Colonic mucosa (tissue), 4 donors: ENCODE measurements at regions not wholly inside any gene's neighbourhood (a gene's known extent, or its start where the extent isn't known, plus 50 kb on each side); places are given as distances from the start of the nearest gene placed in this dataset.

Source experiments
- DNase-seq: peaks from one replicate; pipeline ENCODE4 v3.0.0-alpha.2; 2020
- H3K27ac ChIP-seq: fragments of 200-600 bp; one replicate; pipeline ENCODE4 v1.8.0; 2021
- H3K27me3 ChIP-seq: fragments of 200-600 bp; one replicate; pipeline ENCODE4 v1.8.0; 2021
- H3K36me3 ChIP-seq: fragments of 200-600 bp; one replicate; pipeline ENCODE4 v1.8.0; 2021
- H3K4me1 ChIP-seq: fragments of 200-600 bp; one replicate; pipeline ENCODE4 v1.8.0; 2021; ENCODE audit warnings: mild to moderate bottlenecking
- H3K4me3 ChIP-seq: fragments of 200-600 bp; one replicate; pipeline ENCODE4 v1.8.0; 2021
- H3K9ac ChIP-seq, 2 donors: one replicate each; pipeline ENCODE4 v1.7.0; 2013; ENCODE audit warnings: control low read depth in 2 of 2, low read depth in 2 of 2, low read length in 2 of 2
- H3K9me3 ChIP-seq: fragments of 200-600 bp; one replicate; pipeline ENCODE4 v1.8.0; 2021
- CTCF ChIP-seq: fragments of 200-600 bp; IDR thresholded peaks from one replicate; pipeline ENCODE4 v1.8.0; 2022; ENCODE audit warnings: antibody characterized with exemption, mild to moderate bottlenecking
- intact Hi-C: fragments of 100-400 bp; cut with DNase I; formaldehyde crosslinking; loops from one replicate; pipeline ENCODE4 v1.14.1; 2022
- donor health status: healthy.
- donor health status: DM: no; HTN: no; CAD: no.
- donor health status: DM: no; HTN: no; CAD: no.

- intact Hi-C loops = no loop called here
- H3K27ac ChIP-seq = no peak overlapping the region
Measured at GRCh38 chr18:56402872-56403516, 235.4 kb downstream of the TXNL1 start.

GRCh38 chr18:56393870-56394269, 244.5 kb downstream of the TXNL1 start:
- H3K4me3 ChIP-seq = no peak overlapping the region
- no peak overlapping the region for H3K9ac ChIP-seq
- no peak overlapping the region for H3K27ac ChIP-seq
- no peaks in the 10 kb centered on the region for H3K27me3 ChIP-seq
- H3K4me1 ChIP-seq = no peaks in the 10 kb centered on the region
- no peaks in the 10 kb centered on the region for H3K9me3 ChIP-seq
- intact Hi-C loops = no loop called here
- H3K36me3 ChIP-seq = no peaks in the 10 kb centered on the region
- DNase-seq = no peak
- TF ChIP-seq CTCF = no peak

More at GRCh38 chr18:56402872-56403516, 235.4 kb downstream of the TXNL1 start:
- Histone ChIP-seq H3K27me3 (no peaks in the 10 kb centered on the region), H3K9me3 (no peaks in the 10 kb centered on the region), H3K4me3 (no peak overlapping the region), H3K36me3 (no peaks in the 10 kb centered on the region), H3K9ac (no peak overlapping the region), H3K4me1 (no peaks in the 10 kb centered on the region)
- no peak for TF ChIP-seq CTCF
- no peak for DNase-seq

GRCh38 chr18:56391931-56392590, 246.3 kb downstream of the TXNL1 start:
- H3K27me3 ChIP-seq = no peaks in the 10 kb centered on the region
- no peak for DNase-seq
- no peak overlapping the region for H3K4me3 ChIP-seq
- no peaks in the 10 kb centered on the region for H3K36me3 ChIP-seq
- TF ChIP-seq CTCF = no peak
- H3K9me3 ChIP-seq = no peaks in the 10 kb centered on the region
- no peaks in the 10 kb centered on the region for H3K4me1 ChIP-seq
- H3K27ac ChIP-seq = no peak overlapping the region
- no peak overlapping the region for H3K9ac ChIP-seq
- intact Hi-C loops = no loop called here

- H3K9me3 ChIP-seq = no peaks in the 10 kb centered on the region
- no peak for DNase-seq
- H3K9ac ChIP-seq = no peak overlapping the region
- no peak for TF ChIP-seq CTCF
- no peak overlapping the region for H3K27ac ChIP-seq
- intact Hi-C loops = no loop called here
- H3K4me3 ChIP-seq = no peak overlapping the region
- no peaks in the 10 kb centered on the region for H3K4me1 ChIP-seq
- no peaks in the 10 kb centered on the region for H3K27me3 ChIP-seq
- no peaks in the 10 kb centered on the region for H3K36me3 ChIP-seq
Measured at GRCh38 chr18:56390626-56391025, 247.8 kb downstream of the TXNL1 start.

GRCh38 chr18:56389190-56389589, 249.2 kb downstream of the TXNL1 start:
- TF ChIP-seq CTCF = no peak
- Histone ChIP-seq H3K36me3 (no peaks in the 10 kb centered on the region), H3K27me3 (no peaks in the 10 kb centered on the region), H3K4me1 (no peaks in the 10 kb centered on the region), H3K9me3 (no peaks in the 10 kb centered on the region), H3K4me3 (no peak overlapping the region), H3K27ac (no peak overlapping the region), H3K9ac (no peak overlapping the region)
- intact Hi-C loops = no loop called here
- DNase-seq = no peak
